WERI-Rb-1 (cell line): ENCODE measurements at regions not wholly inside any gene's neighbourhood (a gene's known extent, or its start where the extent isn't known, plus 50 kb on each side); places are given as distances from the start of the nearest gene placed in this dataset.
A peak's percentile ranks its signal among the peaks of the same experiment; 100 is the strongest.

Source experiments
- DNase-seq: peaks from one replicate; pipeline ENCODE4 v3.0.0-alpha.2; 2020
- H3K27ac ChIP-seq: fragments of 250-450 bp; sonication (Bioruptor Pico); 2 replicates; pipeline ENCODE4 v1.5.1; 2020; ENCODE audit warnings: mild to moderate bottlenecking, moderate library complexity
- H3K27me3 ChIP-seq: fragments of 250-450 bp; sonication (Bioruptor Pico); 2 replicates; pipeline ENCODE4 v1.5.1; 2021; ENCODE audit warnings: mild to moderate bottlenecking, low read depth, moderate library complexity; ENCODE audit not compliant: insufficient read depth, severe bottlenecking
- H3K36me3 ChIP-seq: fragments of 250-450 bp; sonication (Bioruptor Pico); 2 replicates; pipeline ENCODE4 v1.5.1; 2020; ENCODE audit warnings: mild to moderate bottlenecking, moderate library complexity
- H3K4me3 ChIP-seq: 2 replicates; pipeline ENCODE4 v1.5.1; 2011; ENCODE audit warnings: low read depth, mild to moderate bottlenecking, control low read depth, low read length
- H3K9me3 ChIP-seq: fragments of 250-450 bp; sonication (Bioruptor Pico); 2 replicates; pipeline ENCODE4 v1.5.1; 2021; ENCODE audit warnings: mild to moderate bottlenecking, moderate library complexity; ENCODE audit not compliant: severe bottlenecking
- TF ChIP-seq, protein P1 (sequence below): IDR thresholded peaks from 2 replicates; pipeline ENCODE4 v1.5.1; 2011; ENCODE audit warnings: low read depth, mild to moderate bottlenecking, control low read depth, inconsistent platforms, low read length

DNA sequence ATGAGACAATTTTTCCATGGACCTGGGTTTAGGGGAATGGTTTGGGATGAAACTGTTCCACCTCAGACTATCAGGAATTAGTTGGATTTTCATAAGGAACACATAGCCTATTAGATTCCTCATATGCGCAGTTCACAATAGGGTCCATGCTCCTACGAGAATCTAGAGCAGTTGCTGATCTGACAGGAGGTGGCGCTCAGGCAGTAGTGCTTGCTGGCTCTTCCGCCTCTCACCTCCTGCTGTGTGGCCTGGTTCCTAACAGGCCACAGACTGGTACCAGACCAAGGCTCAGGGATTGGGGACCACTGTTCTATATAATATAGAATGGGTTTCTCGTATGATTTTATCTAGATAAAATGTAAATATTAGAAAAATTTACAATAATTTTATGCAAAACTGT is 338.7 kb downstream of the CPS1 start:
- TF ChIP-seq, protein P1, sequence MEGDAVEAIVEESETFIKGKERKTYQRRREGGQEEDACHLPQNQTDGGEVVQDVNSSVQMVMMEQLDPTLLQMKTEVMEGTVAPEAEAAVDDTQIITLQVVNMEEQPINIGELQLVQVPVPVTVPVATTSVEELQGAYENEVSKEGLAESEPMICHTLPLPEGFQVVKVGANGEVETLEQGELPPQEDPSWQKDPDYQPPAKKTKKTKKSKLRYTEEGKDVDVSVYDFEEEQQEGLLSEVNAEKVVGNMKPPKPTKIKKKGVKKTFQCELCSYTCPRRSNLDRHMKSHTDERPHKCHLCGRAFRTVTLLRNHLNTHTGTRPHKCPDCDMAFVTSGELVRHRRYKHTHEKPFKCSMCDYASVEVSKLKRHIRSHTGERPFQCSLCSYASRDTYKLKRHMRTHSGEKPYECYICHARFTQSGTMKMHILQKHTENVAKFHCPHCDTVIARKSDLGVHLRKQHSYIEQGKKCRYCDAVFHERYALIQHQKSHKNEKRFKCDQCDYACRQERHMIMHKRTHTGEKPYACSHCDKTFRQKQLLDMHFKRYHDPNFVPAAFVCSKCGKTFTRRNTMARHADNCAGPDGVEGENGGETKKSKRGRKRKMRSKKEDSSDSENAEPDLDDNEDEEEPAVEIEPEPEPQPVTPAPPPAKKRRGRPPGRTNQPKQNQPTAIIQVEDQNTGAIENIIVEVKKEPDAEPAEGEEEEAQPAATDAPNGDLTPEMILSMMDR = peak; percentile 31; the same call in 1 of the 2 replicates
- peak; percentile 21 for DNase-seq
- no peaks in the 10 kb centered on the region for H3K27me3 ChIP-seq
- no peak overlapping the region for H3K27ac ChIP-seq
- no peak overlapping the region for H3K4me3 ChIP-seq
- H3K9me3 ChIP-seq = peaks cover 9% of the 10 kb centered on the region
- no peaks in the 10 kb centered on the region for H3K36me3 ChIP-seq

DNA sequence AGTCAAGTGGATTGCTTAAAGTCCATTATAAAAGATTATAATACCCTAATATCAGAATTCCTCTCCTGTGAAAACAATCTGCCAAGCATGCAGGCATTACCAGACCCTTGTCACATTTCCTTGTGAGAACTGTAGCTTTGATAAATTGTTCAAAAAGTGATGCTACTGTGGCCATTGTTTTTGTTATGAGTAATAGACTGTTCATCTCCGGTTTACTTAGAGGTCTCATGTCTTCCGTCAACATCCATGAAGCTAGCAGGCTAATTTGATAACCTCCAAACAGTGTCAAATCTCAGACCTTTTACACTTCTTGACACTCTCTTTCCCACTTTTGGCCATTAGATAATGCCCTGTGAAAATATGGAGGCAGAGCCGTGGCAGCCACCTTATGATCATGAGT is 342.7 kb downstream of the CPS1 start:
- Histone ChIP-seq H3K9me3 (no peaks in the 10 kb centered on the region), H3K27ac (no peak overlapping the region), H3K36me3 (no peaks in the 10 kb centered on the region), H3K4me3 (no peak overlapping the region), H3K27me3 (no peaks in the 10 kb centered on the region)
- DNase-seq = no peak
- TF ChIP-seq, protein P1 = no peak

DNA sequence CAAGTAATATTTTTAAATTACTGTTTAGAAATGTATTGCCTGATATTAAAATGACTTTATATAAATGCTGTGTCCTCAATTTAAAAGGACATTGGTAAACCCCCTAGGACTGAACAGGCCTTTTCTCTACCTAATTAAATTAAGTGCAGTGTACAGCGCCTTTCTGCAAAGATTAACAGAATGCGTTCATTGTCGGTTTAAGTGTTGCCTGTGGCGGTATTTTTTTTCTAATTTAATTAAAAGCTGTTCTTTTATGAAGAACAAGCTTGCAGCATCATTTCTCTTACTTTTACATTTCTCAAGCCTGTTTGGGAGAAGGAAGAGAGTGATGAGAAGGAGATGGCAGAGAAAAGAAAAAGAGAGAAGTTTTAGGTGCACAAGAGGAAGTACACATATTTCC is 344.9 kb downstream of the CPS1 start:
- no peaks in the 10 kb centered on the region for H3K36me3 ChIP-seq
- H3K27me3 ChIP-seq = no peaks in the 10 kb centered on the region
- no peaks in the 10 kb centered on the region for H3K9me3 ChIP-seq
- no peak overlapping the region for H3K4me3 ChIP-seq
- DNase-seq = no peak
- H3K27ac ChIP-seq = peak overlapping the region; percentile 30; the same call in 1 of the 2 replicates
- TF ChIP-seq, protein P1 = no peak

DNA sequence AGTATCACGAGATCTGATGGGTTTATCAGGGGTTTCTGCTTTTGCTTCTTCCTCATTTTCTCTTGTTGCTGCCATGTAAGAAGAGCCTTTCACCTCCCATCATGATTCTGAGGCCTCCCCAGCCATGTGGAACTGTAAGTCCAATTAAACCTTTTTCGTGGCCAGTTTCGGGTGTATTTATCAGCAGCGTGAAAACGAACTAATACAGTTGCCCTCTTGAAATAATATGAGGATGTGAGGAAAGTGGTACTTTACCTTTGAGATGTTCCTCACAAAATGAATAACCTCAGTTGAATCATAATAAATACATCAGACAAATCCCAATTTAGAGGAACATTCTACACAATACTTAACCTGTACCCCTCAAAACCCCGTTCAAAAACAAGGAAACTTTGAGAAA is 356.4 kb downstream of the CPS1 start:
- Histone ChIP-seq H3K36me3 (no peaks in the 10 kb centered on the region), H3K9me3 (no peaks in the 10 kb centered on the region), H3K27ac (no peak overlapping the region), H3K4me3 (no peak overlapping the region), H3K27me3 (no peaks in the 10 kb centered on the region)
- TF ChIP-seq, protein P1 = no peak
- DNase-seq = no peak

DNA sequence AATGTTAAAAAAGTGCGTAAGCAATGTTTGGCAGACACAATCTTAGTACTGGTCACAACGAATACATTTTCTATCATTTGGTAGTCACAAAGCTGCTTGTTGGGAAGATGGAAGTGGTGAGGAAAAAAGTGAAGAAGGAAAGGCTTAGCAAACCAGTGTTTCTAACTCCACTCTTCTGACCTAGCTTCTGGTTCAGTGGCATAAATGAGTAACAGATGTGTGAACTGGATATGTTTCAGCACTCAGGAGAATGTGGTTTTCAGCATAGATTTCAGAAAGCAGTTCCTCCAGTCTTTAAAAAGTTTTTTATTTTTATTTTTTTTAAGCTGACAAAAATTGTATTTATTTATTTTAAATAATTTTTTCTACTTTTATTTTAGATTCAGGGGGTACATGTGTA is 357.1 kb downstream of the CPS1 start:
- no peak for DNase-seq
- H3K27me3 ChIP-seq = no peaks in the 10 kb centered on the region
- no peaks in the 10 kb centered on the region for H3K9me3 ChIP-seq
- TF ChIP-seq, protein P1 = no peak
- no peak overlapping the region for H3K4me3 ChIP-seq
- H3K36me3 ChIP-seq = no peaks in the 10 kb centered on the region
- H3K27ac ChIP-seq = no peak overlapping the region

DNA sequence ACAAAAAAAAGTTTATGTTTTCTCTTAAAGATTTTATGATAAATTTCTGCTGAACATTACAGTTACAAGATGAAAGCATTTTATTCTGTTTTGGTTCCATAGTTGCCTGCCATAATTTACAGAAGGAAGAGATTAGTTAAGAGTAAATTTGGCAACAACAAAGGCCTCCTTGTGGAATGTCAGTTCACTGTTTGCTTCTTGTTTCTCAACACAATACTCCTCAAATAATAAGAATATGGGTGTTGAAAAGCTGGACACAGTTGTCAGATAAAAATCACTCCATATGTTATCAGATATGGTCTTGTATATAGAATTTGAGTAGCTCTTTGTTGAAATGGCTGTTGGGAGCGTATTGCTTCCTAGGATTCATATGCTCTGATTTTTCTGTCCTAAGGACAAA is 359.5 kb downstream of the CPS1 start:
- H3K9me3 ChIP-seq = no peaks in the 10 kb centered on the region
- TF ChIP-seq, protein P1 = no peak
- no peak overlapping the region for H3K4me3 ChIP-seq
- H3K27me3 ChIP-seq = no peaks in the 10 kb centered on the region
- H3K27ac ChIP-seq = no peak overlapping the region
- H3K36me3 ChIP-seq = no peaks in the 10 kb centered on the region
- no peak for DNase-seq
